Right lobe of liver (tissue), 4 donors: ENCODE measurements at regions not wholly inside any gene's neighbourhood (a gene's known extent, or its start where the extent isn't known, plus 50 kb on each side); places are given as distances from the start of the nearest gene placed in this dataset.

Experiments
- POLR2A ChIP-seq: fragments of 450-650 bp; IDR thresholded peaks from one replicate; pipeline ENCODE4 v1.6.1; 2017; ENCODE audit warnings: antibody characterized with exemption, mild to moderate bottlenecking
- TF ChIP-seq, protein P1 (sequence below), 4 donors: fragments of 200-600 bp in 3 of 4; fragments of 450-650 bp in 1 of 4; IDR thresholded peaks; one replicate each; pipeline versions ENCODE4 v1.5.1 to v1.8.0; 2016 to 2022; ENCODE audit warnings: antibody characterized with exemption in 4 of 4, mild to moderate bottlenecking in 2 of 4
- donor health status: DM: no; HTN: no; CAD: no.
- donor health status: DM: no; HTN: no; CAD: no.
- donor health status: DM: no; HTN: yes; CAD: no.

DNA sequence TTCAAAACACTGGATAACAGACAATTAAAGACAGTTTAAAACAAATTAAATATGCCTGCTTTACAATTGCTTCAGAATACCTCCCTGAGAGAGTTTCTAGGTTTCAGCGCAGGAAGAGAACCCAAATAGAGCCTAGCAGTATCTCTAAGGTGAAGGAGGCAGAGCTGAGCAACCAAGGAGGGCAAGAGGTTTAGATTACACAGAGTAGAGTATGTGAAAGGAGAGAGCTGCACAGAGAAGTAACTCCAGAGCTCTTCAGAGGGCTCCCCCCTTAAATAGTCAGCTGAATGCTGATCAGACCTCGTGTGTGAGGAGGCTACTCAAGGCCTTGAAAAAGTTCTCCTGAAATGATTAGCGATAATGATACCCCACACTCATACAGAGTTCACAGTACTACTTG, 386.5 kb upstream of the TCF4 start:
- TF ChIP-seq, protein P1, sequence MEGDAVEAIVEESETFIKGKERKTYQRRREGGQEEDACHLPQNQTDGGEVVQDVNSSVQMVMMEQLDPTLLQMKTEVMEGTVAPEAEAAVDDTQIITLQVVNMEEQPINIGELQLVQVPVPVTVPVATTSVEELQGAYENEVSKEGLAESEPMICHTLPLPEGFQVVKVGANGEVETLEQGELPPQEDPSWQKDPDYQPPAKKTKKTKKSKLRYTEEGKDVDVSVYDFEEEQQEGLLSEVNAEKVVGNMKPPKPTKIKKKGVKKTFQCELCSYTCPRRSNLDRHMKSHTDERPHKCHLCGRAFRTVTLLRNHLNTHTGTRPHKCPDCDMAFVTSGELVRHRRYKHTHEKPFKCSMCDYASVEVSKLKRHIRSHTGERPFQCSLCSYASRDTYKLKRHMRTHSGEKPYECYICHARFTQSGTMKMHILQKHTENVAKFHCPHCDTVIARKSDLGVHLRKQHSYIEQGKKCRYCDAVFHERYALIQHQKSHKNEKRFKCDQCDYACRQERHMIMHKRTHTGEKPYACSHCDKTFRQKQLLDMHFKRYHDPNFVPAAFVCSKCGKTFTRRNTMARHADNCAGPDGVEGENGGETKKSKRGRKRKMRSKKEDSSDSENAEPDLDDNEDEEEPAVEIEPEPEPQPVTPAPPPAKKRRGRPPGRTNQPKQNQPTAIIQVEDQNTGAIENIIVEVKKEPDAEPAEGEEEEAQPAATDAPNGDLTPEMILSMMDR (IDR thresholded peaks at IDR 0.05) = no peak
- TF ChIP-seq POLR2A = no peak
